SK-N-SH (cell line): ENCODE measurements at regions not wholly inside any gene's neighbourhood (a gene's known extent, or its start where the extent isn't known, plus 50 kb on each side); places are given as distances from the start of the nearest gene placed in this dataset.

Source experiments
- CTCF ChIA-PET: fragments of 300-600, 350-600 bp; formaldehyde crosslinking; extraction: SDS; loops from one replicate; lab custom pipeline; 2021; lab: Yijun Ruan, JAX
- POLR2A ChIA-PET: fragments of 350-600 bp; sonication (Branson Sonifier 250); formaldehyde crosslinking; extraction: SDS; loops from one replicate; lab custom pipeline; 2020; ENCODE audit warnings: antibody characterized with exemption, inconsistent platforms; lab: Yijun Ruan, JAX
- DNase-seq: peaks from one replicate; pipeline ENCODE4 v3.0.0; 2012
- H2AFZ ChIP-seq: fragments of 200-600 bp; sonication (generic); 2 replicates; pipeline ENCODE4 v1.8.1; 2016; ENCODE audit warnings: antibody characterized with exemption, mild to moderate bottlenecking, low read depth
- H3F3A ChIP-seq: fragments of 200-600 bp; sonication (generic); replicated peaks from 2 replicates; pipeline ENCODE3; 2016; ENCODE audit warnings: antibody characterized with exemption, mild to moderate bottlenecking; ENCODE audit not compliant: insufficient read depth
- H3K27ac ChIP-seq, 2 experiments: fragments of 200-500 bp in 1 of 2; fragments of 200-600 bp in 1 of 2; sonication (Bioruptor generic) in 1 of 2; sonication (generic), shearing (Covaris generic) in 1 of 2; 2 replicates each; pipeline versions ENCODE4 v1.5.1 to v1.6.1; 2014 to 2016; ENCODE audit warnings: low read depth in 2 of 2, inconsistent platforms in 1 of 2, low read length in 1 of 2, mild to moderate bottlenecking in 1 of 2, mixed read lengths in 1 of 2
- H3K27me3 ChIP-seq: fragments of 200-600 bp; sonication (generic), shearing (Covaris generic); 2 replicates; pipeline ENCODE4 v1.6.1; 2016; ENCODE audit warnings: mixed run types; ENCODE audit not compliant: insufficient read depth
- H3K36me3 ChIP-seq, 2 experiments: fragments of 200-500 bp in 1 of 2; fragments of 200-600 bp in 1 of 2; sonication (Bioruptor generic) in 1 of 2; sonication (generic) in 1 of 2; replicated peaks in 1 of 2; 2 replicates each; pipeline versions ENCODE3 to v1.5.1; 2014 to 2016; ENCODE audit warnings: low read length in 1 of 2, mild to moderate bottlenecking in 1 of 2; ENCODE audit not compliant: insufficient read depth in 2 of 2, control insufficient read depth in 1 of 2
- H3K4me1 ChIP-seq, 2 experiments: fragments of 200-500 bp in 1 of 2; fragments of 200-600 bp in 1 of 2; sonication (Bioruptor generic) in 1 of 2; sonication (generic), shearing (Covaris generic) in 1 of 2; 2 replicates each; pipeline versions ENCODE4 v1.5.1 to v1.6.1; 2014 to 2016; ENCODE audit warnings: low read depth in 1 of 2, low read length in 1 of 2, mixed run types in 1 of 2; ENCODE audit not compliant: insufficient read depth in 2 of 2, control insufficient read depth in 1 of 2
- H3K4me2 ChIP-seq: fragments of 200-600 bp; sonication (generic), shearing (Covaris generic); 2 replicates; pipeline ENCODE4 v1.6.1; 2017; ENCODE audit warnings: mixed run types
- H3K4me3 ChIP-seq, 2 experiments: fragments of 200-500 bp in 1 of 2; fragments of 200-600 bp in 1 of 2; sonication (Bioruptor generic) in 1 of 2; sonication (generic), shearing (Covaris generic) in 1 of 2; 2 replicates each; pipeline versions ENCODE4 v1.5.1 to v1.8.1; 2014 to 2016; ENCODE audit warnings: low read depth in 2 of 2, inconsistent platforms in 1 of 2, low read length in 1 of 2, mild to moderate bottlenecking in 1 of 2, mixed read lengths in 1 of 2, moderate library complexity in 1 of 2
- H3K79me2 ChIP-seq: fragments of 200-600 bp; sonication (generic); 2 replicates; pipeline ENCODE4 v1.8.1; 2017; ENCODE audit warnings: mild to moderate bottlenecking; ENCODE audit not compliant: insufficient read depth
- H3K9ac ChIP-seq: fragments of 200-600 bp; sonication (generic); 2 replicates; pipeline ENCODE4 v1.6.1; 2017; ENCODE audit warnings: mixed run types
- H3K9me2 ChIP-seq: fragments of 200-600 bp; sonication (generic); 2 replicates; pipeline ENCODE4 v1.6.1; 2017; ENCODE audit warnings: mixed run types
- H3K9me3 ChIP-seq: fragments of 200-600 bp; sonication (generic); 2 replicates; pipeline ENCODE4 v1.6.1; 2017; ENCODE audit warnings: mixed run types, mild to moderate bottlenecking, moderate library complexity
- H4K20me1 ChIP-seq: fragments of 200-600 bp; sonication (generic); 2 replicates; pipeline ENCODE4 v1.6.1; 2017; ENCODE audit warnings: mild to moderate bottlenecking, mixed run types; ENCODE audit not compliant: insufficient read depth
- CHD2 ChIP-seq: fragments of 150-350 bp; IDR thresholded peaks from 2 replicates; pipeline ENCODE4 v1.6.1; 2018; ENCODE audit warnings: low read length; ENCODE audit not compliant: partially characterized antibody
- ELF1 ChIP-seq: IDR thresholded peaks from 2 replicates; pipeline ENCODE4 v1.4.0; 2012
- EZH2phosphoT487 ChIP-seq: fragments of 200-600 bp; sonication (generic); IDR thresholded peaks from 2 replicates; pipeline ENCODE4 v1.6.1; 2017; ENCODE audit warnings: low read depth, mixed run types, mild to moderate bottlenecking, antibody characterized with exemption, moderate library complexity, borderline replicate concordance
- GABPA ChIP-seq: IDR thresholded peaks from 2 replicates; pipeline ENCODE4 v1.4.0; 2012; ENCODE audit warnings: low read depth, mild to moderate bottlenecking
- MAX ChIP-seq: IDR thresholded peaks from 2 replicates; pipeline ENCODE4 v1.4.0; 2012; ENCODE audit warnings: low read depth
- MEF2A ChIP-seq: IDR thresholded peaks from 2 replicates; pipeline ENCODE4 v1.4.0; 2012; ENCODE audit warnings: low read depth, borderline replicate concordance
- MXI1 ChIP-seq: IDR thresholded peaks from 2 replicates; pipeline ENCODE4 v1.6.1; 2012; ENCODE audit warnings: mild to moderate bottlenecking, low read depth, low read length, improper control_type of control experiment
- NRF1 ChIP-seq: IDR thresholded peaks from 2 replicates; pipeline ENCODE4 v1.6.1; 2012; ENCODE audit warnings: low read depth, mild to moderate bottlenecking, low read length
- PBX3 ChIP-seq: IDR thresholded peaks from 2 replicates; pipeline ENCODE4; 2012
- RAD21 ChIP-seq: IDR thresholded peaks from 2 replicates; pipeline ENCODE4 v1.6.1; 2012; ENCODE audit warnings: mild to moderate bottlenecking, low read length
- RCOR1 ChIP-seq: fragments of 150-350 bp; IDR thresholded peaks from 2 replicates; pipeline ENCODE4 v1.6.1; 2017; ENCODE audit warnings: antibody characterized with exemption, low read length
- REST ChIP-seq: IDR thresholded peaks from 2 replicates; pipeline ENCODE4 v1.6.1; 2012; ENCODE audit warnings: mild to moderate bottlenecking, low read depth, low read length, moderate library complexity
- RXRA ChIP-seq: IDR thresholded peaks from 2 replicates; pipeline ENCODE4 v1.4.0; 2012; ENCODE audit warnings: low read depth, mild to moderate bottlenecking, borderline replicate concordance
- SIN3A ChIP-seq: IDR thresholded peaks from 2 replicates; pipeline ENCODE4 v1.6.1; 2012; ENCODE audit warnings: low read depth, mild to moderate bottlenecking, low read length, moderate library complexity, borderline replicate concordance
- SMC3 ChIP-seq: IDR thresholded peaks from 2 replicates; pipeline ENCODE4 v1.6.1; 2012; ENCODE audit warnings: low read depth, low read length, improper control_type of control experiment
- TEAD4 ChIP-seq: IDR thresholded peaks from 2 replicates; pipeline ENCODE4 v1.4.0; 2012; ENCODE audit warnings: mild to moderate bottlenecking, borderline replicate concordance; ENCODE audit not compliant: insufficient read depth
- USF1 ChIP-seq: IDR thresholded peaks from 2 replicates; pipeline ENCODE4 v1.4.0; 2012; ENCODE audit warnings: low read depth, borderline replicate concordance
- USF2 ChIP-seq: fragments of 150-350 bp; IDR thresholded peaks from 2 replicates; pipeline ENCODE4 v1.6.1; 2017; ENCODE audit warnings: antibody characterized with exemption, low read length, low read depth, borderline replicate concordance
- ZBTB33 ChIP-seq: IDR thresholded peaks from 2 replicates; pipeline ENCODE4 v1.4.0; 2012; ENCODE audit warnings: low read depth, borderline replicate concordance
- WGBS: methylation state at CpG from one replicate; pipeline ENCODE4 v1.1.6; 2017; ENCODE audit warnings: low lambda C conversion rate; 5-methylcytosine and 5-hydroxymethylcytosine counted together

- no peak overlapping the region for H3K4me3 ChIP-seq
- H3K79me2 ChIP-seq, result peaks cover 13% of the 10 kb centered on the region
- no peak overlapping the region for H3K27ac ChIP-seq
- ChIA-PET POLR2A (no interaction called here), CTCF (interaction anchor here (0.7 to 2.1 kb wide), 7 partner anchors 11 to 276 kb away, joined by 3 to 9 read pairs (median 4); no protein-coding TSS in a partner anchor)
- no peak overlapping the region for H3K4me2 ChIP-seq
- TF ChIP-seq REST, result no peak
- no peak for TF ChIP-seq ELF1
- TF ChIP-seq ZBTB33, result no peak
- no peak for TF ChIP-seq TEAD4
- no peak for TF ChIP-seq CHD2
- no peak for TF ChIP-seq SMC3
- no peak for TF ChIP-seq USF1
- TF ChIP-seq PBX3, result no peak
- TF ChIP-seq RCOR1, result no peak
- no peaks in the 10 kb centered on the region for H3K9me3 ChIP-seq
- H3K27me3 ChIP-seq, result 0 out of 2 replicates have a peak, but pooled peaks cover 7% of the 10 kb centered on the region
- 78% methylated on average over 3 of the region's 5 CpGs for WGBS
- no peak overlapping the region for H3K9ac ChIP-seq
- H3F3A ChIP-seq, result peaks cover 4% of the 10 kb centered on the region
- H2AFZ ChIP-seq, result no peak overlapping the region
- no peak for DNase-seq
- H3K36me3 ChIP-seq, result no peaks in the 10 kb centered on the region
- no peaks in the 10 kb centered on the region for H4K20me1 ChIP-seq
- peaks cover 6 to 7% of the 10 kb centered on the region in 2 experiments; a peak in 3 of 4 replicates for H3K4me1 ChIP-seq
- no peaks in the 10 kb centered on the region for H3K9me2 ChIP-seq
Measured at GRCh38 chr20:1779567-1779966, 115.6 kb upstream of the SIRPA start.

- Histone ChIP-seq H3K4me3 (no peak overlapping the region), H3K4me1 (peaks cover 6 to 7% of the 10 kb centered on the region in 2 experiments; a peak in 3 of 4 replicates), H2AFZ (no peak overlapping the region), H3K27me3 (0 out of 2 replicates have a peak, but pooled peaks cover 7% of the 10 kb centered on the region), H3K79me2 (peaks cover 13% of the 10 kb centered on the region), H3F3A (peaks cover 4% of the 10 kb centered on the region), H3K9ac (no peak overlapping the region), H3K9me2 (no peaks in the 10 kb centered on the region), H4K20me1 (no peaks in the 10 kb centered on the region), H3K36me3 (no peaks in the 10 kb centered on the region), H3K4me2 (no peak overlapping the region), H3K9me3 (no peaks in the 10 kb centered on the region), H3K27ac (no peak overlapping the region)
- POLR2A ChIA-PET, result no interaction called here
- no peak for DNase-seq
- CTCF ChIA-PET, result interaction anchor here (1.1 to 4.4 kb wide), 5 partner anchors 20 to 71 kb away, joined by 3 to 22 read pairs (median 10); no protein-coding TSS in a partner anchor
- WGBS, result 65% methylated on average over 7 of the region's 12 CpGs
- TF ChIP-seq ELF1 (no peak), RAD21 (no peak), MAX (no peak), SIN3A (no peak), CHD2 (no peak), RXRA (no peak), NRF1 (no peak), MXI1 (no peak), RCOR1 (no peak), EZH2phosphoT487 (no peak), GABPA (no peak), MEF2A (no peak), SMC3 (no peak), USF2 (no peak)
Measured at GRCh38 chr20:1778338-1778737, 116.9 kb upstream of the SIRPA start.
